GM10266 (cell line): ENCODE measurements at regions not wholly inside any gene's neighbourhood (a gene's known extent, or its start where the extent isn't known, plus 50 kb on each side); places are given as distances from the start of the nearest gene placed in this dataset.
"Not testable (repeated sequence)": the region's sequence is repeated elsewhere in the genome, so short reads cannot be mapped to it uniquely, and the experiment has no call there.

Source experiments
- DNase-seq: peaks from one replicate; pipeline ENCODE4 v3.0.0; 2012; ENCODE audit errors: extremely low spot score
- TF ChIP-seq, protein P1 (sequence below): IDR thresholded peaks from 2 replicates; pipeline ENCODE4 v1.5.1; 2012; ENCODE audit warnings: mild to moderate bottlenecking, low read depth; ENCODE audit not compliant: control insufficient read depth, insufficient read depth; ENCODE audit errors: missing control alignments

DNA sequence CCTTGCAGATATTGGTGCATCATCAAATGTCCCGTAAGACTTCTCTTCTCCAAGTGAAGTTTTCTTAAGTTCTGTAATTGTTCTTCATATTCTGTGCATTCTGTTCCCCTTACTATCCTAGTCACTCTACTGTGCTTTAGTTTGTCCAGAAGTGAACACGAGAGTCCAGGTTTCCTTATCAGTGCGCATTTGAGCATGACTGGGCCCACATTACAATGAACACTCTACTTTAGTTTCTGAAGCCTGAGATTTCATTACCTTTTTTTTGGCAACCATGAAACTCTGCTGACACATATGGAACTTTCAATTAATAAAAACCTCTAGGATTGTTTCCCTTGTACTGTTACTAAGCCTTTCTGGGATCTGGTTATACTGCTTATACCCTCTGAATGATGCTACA, 270.0 kb downstream of the KCNRG start:
- TF ChIP-seq, protein P1, sequence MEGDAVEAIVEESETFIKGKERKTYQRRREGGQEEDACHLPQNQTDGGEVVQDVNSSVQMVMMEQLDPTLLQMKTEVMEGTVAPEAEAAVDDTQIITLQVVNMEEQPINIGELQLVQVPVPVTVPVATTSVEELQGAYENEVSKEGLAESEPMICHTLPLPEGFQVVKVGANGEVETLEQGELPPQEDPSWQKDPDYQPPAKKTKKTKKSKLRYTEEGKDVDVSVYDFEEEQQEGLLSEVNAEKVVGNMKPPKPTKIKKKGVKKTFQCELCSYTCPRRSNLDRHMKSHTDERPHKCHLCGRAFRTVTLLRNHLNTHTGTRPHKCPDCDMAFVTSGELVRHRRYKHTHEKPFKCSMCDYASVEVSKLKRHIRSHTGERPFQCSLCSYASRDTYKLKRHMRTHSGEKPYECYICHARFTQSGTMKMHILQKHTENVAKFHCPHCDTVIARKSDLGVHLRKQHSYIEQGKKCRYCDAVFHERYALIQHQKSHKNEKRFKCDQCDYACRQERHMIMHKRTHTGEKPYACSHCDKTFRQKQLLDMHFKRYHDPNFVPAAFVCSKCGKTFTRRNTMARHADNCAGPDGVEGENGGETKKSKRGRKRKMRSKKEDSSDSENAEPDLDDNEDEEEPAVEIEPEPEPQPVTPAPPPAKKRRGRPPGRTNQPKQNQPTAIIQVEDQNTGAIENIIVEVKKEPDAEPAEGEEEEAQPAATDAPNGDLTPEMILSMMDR: no peak
- no peak for DNase-seq

DNA sequence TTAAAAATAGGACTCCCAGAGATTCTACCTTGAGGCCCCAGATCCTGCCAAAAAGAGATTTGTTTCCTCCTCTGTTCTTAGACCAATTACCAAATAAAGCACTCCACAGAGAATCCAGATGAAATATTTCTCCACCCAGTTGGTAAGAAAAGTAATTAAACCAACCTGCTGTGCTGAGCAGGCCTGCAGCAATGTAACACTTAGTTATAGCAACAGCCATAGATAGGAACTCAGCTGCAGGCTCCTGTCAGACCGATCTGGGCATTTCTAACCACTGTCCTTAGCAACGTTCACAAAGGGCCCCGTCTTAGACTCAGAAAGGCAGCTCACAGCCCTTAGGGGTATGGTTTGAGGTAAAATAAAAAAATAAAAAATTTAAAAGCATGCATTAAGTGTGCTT, 271.1 kb downstream of the KCNRG start:
- no peak for DNase-seq
- TF ChIP-seq, protein P1: no peak

DNA sequence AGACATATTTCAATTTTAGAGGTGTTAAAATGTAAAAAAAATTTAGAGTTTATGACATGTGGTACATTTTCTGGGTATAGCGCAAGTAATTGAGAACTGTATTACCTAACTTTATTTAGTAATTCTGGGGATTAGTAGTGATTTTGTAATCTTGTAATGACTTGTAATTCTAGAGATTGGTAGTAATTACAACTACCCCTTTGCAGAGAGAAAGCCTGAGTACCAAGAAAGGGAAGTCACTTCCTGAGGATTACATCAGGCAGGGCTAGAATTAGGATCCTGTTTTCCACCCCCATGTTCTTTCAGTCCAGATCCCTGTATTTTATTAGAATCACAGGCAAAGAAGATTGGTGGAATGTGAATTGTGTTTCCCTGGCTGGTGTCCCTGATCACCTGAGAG, 274.9 kb downstream of the KCNRG start:
- no peak for DNase-seq
- TF ChIP-seq, protein P1: no peak

DNA sequence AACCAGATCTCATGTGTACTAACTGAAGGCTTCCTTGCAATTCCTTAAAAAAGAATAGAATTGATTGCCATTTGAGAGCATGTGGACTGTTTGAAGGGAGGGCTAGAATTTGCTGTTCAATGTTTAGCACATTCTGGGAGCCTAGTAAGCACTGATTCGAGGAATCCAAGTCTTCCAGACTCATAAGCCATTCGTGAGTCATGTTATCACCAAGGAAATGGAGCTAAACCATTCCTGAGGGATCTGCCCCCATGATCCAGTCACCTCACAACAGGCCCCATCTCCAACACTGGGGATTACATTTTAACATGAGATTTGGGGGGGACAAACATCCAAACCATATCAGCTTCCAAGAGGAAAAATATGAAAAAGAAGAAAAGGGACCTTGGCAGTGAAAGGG, 276.4 kb downstream of the KCNRG start:
- TF ChIP-seq, protein P1: no peak
- DNase-seq: no peak

DNA sequence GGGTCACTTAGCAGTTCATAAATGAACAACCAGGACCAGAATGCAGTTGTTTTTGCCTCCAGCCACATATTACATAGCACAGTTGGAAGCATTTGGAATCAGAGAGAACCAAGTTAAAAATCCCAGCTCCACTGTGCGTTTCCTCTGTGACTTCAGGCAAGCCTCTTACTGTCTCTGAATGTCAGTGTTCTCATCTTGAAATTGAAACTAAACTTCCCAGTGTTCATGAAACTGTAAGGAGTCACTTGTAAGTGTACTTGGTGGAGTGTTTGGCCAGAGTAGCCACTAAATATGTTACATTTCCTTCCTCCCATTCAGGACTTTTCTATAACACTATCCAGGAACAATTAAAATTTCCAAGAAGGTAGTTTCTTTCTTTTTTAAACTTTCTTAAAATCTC, 276.8 kb downstream of the KCNRG start:
- DNase-seq: no peak
- TF ChIP-seq, protein P1: no peak

DNA sequence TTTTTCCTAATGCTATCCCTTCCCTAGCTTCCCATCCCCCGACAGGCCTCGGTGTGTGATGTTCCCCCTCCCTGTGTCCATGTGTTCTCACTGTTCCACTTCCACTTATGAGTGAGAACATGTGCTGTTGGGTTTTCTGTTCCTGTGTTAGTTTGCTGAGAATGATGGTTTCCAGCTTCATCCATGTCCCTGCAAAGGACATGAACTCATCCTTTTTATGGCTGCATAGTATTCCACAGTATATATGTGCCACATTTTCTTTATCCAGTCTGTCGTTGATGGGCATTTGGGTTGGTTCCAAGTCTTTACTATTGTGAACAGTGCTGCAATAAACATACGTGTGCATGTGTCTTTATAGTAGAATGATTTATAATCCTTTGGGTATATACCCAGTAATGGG, 279.2 kb downstream of the KCNRG start:
- DNase-seq: not testable (repeated sequence)

DNA sequence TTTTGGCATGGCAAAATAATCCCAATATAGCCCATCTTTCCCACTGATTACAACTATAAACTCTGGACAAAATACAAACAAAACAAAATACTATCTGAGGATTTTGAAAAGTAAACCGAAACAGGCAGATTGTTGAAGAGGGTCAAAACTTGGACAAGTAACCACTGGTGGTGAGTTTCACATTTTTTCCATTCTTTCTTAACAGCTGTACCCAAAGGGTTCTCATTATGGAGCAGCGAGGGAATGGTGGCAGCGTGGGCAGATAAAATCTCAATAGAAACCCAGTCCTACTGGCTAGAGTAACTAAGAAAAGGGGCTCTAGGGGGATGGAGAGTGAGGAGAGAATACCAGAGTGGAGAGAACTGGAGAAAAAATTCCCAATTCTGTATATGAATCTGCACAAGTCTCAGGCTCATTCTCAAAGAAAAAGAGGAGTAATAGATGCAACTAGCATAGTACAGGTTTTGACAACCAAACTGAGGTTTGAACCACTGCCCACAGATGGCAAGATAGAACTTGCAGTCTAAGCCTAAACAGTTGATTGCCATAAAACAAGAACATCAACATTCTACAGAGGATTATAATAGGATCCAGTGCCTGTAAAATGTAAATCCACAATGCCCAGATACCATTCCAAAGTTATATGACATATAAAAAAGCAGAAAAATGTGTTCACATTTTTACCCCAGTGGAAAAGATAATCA, 284.5 kb downstream of the KCNRG start:
- TF ChIP-seq, protein P1: no peak
- no peak for DNase-seq
